GM06990 (cell line): ENCODE measurements at regions not wholly inside any gene's neighbourhood (a gene's known extent, or its start where the extent isn't known, plus 50 kb on each side); places are given as distances from the start of the nearest gene placed in this dataset.

ENCODE experiments used
- DNase-seq: peaks from one replicate; pipeline ENCODE4 v3.0.0-alpha.2; 2011; ENCODE audit not compliant: insufficient read length; ENCODE audit errors: extremely low read depth
- H3K27me3 ChIP-seq: replicated peaks from 2 replicates; pipeline ENCODE4 v1.6.0; 2011; ENCODE audit warnings: low read length; ENCODE audit not compliant: control insufficient read depth, insufficient read depth
- H3K36me3 ChIP-seq: 2 replicates; pipeline ENCODE4 v1.5.1; 2011; ENCODE audit warnings: low read length; ENCODE audit not compliant: control insufficient read depth, insufficient read depth
- H3K4me3 ChIP-seq: replicated peaks from 2 replicates; pipeline ENCODE4 v1.5.1; 2011; ENCODE audit warnings: low read depth, mild to moderate bottlenecking, control low read depth, low read length
- CTCF ChIP-seq: IDR thresholded peaks from 2 replicates; pipeline ENCODE4 v1.5.1; 2011; ENCODE audit warnings: low read length, control low read depth, mild to moderate bottlenecking, inconsistent platforms; ENCODE audit not compliant: insufficient read depth, poor library complexity, severe bottlenecking

- Histone ChIP-seq H3K4me3 (no peak overlapping the region), H3K27me3 (no peaks in the 10 kb centered on the region), H3K36me3 (no peaks in the 10 kb centered on the region)
- no peak for DNase-seq
- no peak for TF ChIP-seq CTCF
Measured at GRCh38 chr6:112795316-112795715, 448.2 kb downstream of the RFPL4B start.

GRCh38 chr6:112796712-112797111 lies 449.6 kb downstream of the RFPL4B start:
- TF ChIP-seq CTCF: no peak
- DNase-seq: no peak
- Histone ChIP-seq H3K4me3 (no peak overlapping the region), H3K36me3 (no peaks in the 10 kb centered on the region), H3K27me3 (no peaks in the 10 kb centered on the region)

- Histone ChIP-seq H3K4me3 (no peak overlapping the region), H3K36me3 (no peaks in the 10 kb centered on the region), H3K27me3 (no peaks in the 10 kb centered on the region)
- TF ChIP-seq CTCF: no peak
- no peak for DNase-seq
Measured at GRCh38 chr6:112799889-112800288, 452.8 kb downstream of the RFPL4B start.

DNA sequence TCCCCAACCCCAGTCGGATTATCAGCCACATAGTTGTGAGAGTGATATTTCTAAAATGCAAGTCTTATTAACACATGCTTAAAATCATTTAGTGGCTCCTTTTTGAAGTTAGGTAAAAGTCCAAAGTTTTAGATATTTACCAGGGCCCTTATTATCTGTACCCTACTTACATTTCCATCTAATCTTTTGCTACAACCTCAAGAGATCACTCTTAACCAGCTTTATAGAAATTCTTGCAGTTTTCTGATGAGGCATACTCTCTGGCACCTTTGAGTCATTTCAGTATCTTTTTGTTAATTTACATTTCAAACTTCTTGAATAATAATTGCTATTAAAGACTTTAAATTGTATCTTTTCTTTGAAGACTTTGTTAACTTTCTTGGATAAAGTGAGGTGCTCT lies 453.3 kb downstream of the RFPL4B start:
- H3K27me3 ChIP-seq: no peaks in the 10 kb centered on the region
- H3K36me3 ChIP-seq: no peaks in the 10 kb centered on the region
- no peak for TF ChIP-seq CTCF
- no peak for DNase-seq
- no peak overlapping the region for H3K4me3 ChIP-seq

GRCh38 chr6:112800916-112801315 lies 453.8 kb downstream of the RFPL4B start:
- peak; percentile 12 for DNase-seq
- no peak for TF ChIP-seq CTCF
- H3K27me3 ChIP-seq: no peaks in the 10 kb centered on the region
- H3K36me3 ChIP-seq: no peaks in the 10 kb centered on the region
- no peak overlapping the region for H3K4me3 ChIP-seq

DNA sequence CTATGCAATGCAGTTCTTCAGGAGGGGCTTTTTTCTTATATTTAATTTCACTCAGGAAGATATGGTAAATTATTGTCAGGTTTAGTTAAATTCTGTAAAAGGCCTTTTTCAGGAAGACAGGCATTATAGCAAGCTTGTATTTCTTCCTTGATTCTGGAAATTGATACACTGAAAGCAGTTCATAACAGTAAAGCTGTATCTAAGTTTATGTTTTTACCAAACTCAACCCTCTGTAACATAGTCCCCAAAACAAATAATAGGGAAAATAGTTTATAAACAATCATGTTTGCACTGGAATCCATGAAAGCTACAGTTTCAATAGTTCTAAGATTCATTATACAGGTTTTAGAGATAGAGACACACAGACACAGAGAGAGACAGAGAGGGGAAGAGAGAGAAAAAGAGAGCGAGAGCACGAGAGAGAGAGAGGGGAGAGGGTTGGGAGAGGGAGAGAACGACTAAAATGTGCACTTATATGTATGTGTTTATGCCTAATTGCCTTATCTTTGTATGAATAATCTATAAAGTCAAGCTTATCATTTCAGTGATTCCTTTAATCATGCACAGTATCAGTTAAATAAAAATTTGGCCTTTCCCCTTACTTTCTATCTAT lies 454.4 kb downstream of the RFPL4B start:
- no peak for TF ChIP-seq CTCF
- Histone ChIP-seq H3K36me3 (no peaks in the 10 kb centered on the region), H3K27me3 (no peaks in the 10 kb centered on the region), H3K4me3 (no peak overlapping the region)
- no peak for DNase-seq
